Activated CD8-positive, alpha-beta memory T cell treated with anti-CD3 and anti-CD28 coated beads for 24 hours (primary cell): ENCODE measurements at regions not wholly inside any gene's neighbourhood (a gene's known extent, or its start where the extent isn't known, plus 50 kb on each side); places are given as distances from the start of the nearest gene placed in this dataset.
"Not testable (repeated sequence)": the region's sequence is repeated elsewhere in the genome, so short reads cannot be mapped to it uniquely, and the experiment has no call there.

Experiments used
- DNase-seq: peaks from one replicate; pipeline ENCODE4 v3.0.0-alpha.2; 2020

GRCh38 chr12:92059960-92060359, 85.7 kb downstream of the BTG1 start:
- no peak for DNase-seq

- DNase-seq = no peak
Observed at GRCh38 chr12:92058664-92059063, 87.0 kb downstream of the BTG1 start.

GRCh38 chr12:92056756-92057155, 88.9 kb downstream of the BTG1 start:
- DNase-seq = not testable (repeated sequence)

- DNase-seq = no peak
Observed at GRCh38 chr12:92056290-92056689, 89.4 kb downstream of the BTG1 start.

- DNase-seq = no peak
Observed at GRCh38 chr12:92055877-92056276, 89.8 kb downstream of the BTG1 start.

- DNase-seq = no peak
Observed at GRCh38 chr12:92051441-92051840, 94.2 kb downstream of the BTG1 start.

- DNase-seq = no peak
Observed at GRCh38 chr12:92049403-92049802, 96.2 kb downstream of the BTG1 start.

GRCh38 chr12:92047393-92047826, 98.2 kb downstream of the BTG1 start:
- no peak for DNase-seq

GRCh38 chr12:92046557-92047392, 98.9 kb downstream of the BTG1 start:
- DNase-seq = no peak

- no peak for DNase-seq
Observed at GRCh38 chr12:92045852-92046251, 99.8 kb downstream of the BTG1 start.

GRCh38 chr12:92044435-92044834, 101.2 kb downstream of the BTG1 start:
- no peak for DNase-seq

GRCh38 chr12:92042791-92043531, 102.7 kb downstream of the BTG1 start:
- no peak for DNase-seq

- DNase-seq = no peak
Observed at GRCh38 chr12:92041742-92042141, 103.9 kb downstream of the BTG1 start.

GRCh38 chr12:92039046-92039445, 106.6 kb downstream of the BTG1 start:
- DNase-seq = no peak

GRCh38 chr12:92038476-92038875, 107.2 kb downstream of the BTG1 start:
- DNase-seq = no peak

- no peak for DNase-seq
Observed at GRCh38 chr12:92036771-92037453, 108.7 kb downstream of the BTG1 start.

GRCh38 chr12:92036061-92036620, 109.5 kb downstream of the BTG1 start:
- no peak for DNase-seq

GRCh38 chr12:92035477-92035876, 110.2 kb downstream of the BTG1 start:
- DNase-seq = no peak

GRCh38 chr12:92034858-92035401, 110.7 kb downstream of the BTG1 start:
- peak; percentile 76 for DNase-seq

- no peak for DNase-seq
Observed at GRCh38 chr12:92034083-92034482, 111.6 kb downstream of the BTG1 start.

GRCh38 chr12:92032965-92033364, 112.7 kb downstream of the BTG1 start:
- DNase-seq = no peak

- no peak for DNase-seq
Observed at GRCh38 chr12:92032101-92032500, 113.5 kb downstream of the BTG1 start.

GRCh38 chr12:92030618-92031017, 115.0 kb downstream of the BTG1 start:
- DNase-seq = no peak
